Ishikawa (cell line): ENCODE measurements at regions not wholly inside any gene's neighbourhood (a gene's known extent, or its start where the extent isn't known, plus 50 kb on each side); places are given as distances from the start of the nearest gene placed in this dataset.

Experiments used
- CEBPB ChIP-seq: IDR thresholded peaks from 2 replicates; pipeline ENCODE4 v1.6.1; 2012
- EP300 ChIP-seq: IDR thresholded peaks from 2 replicates; pipeline ENCODE4 v1.6.1; 2012; ENCODE audit warnings: borderline replicate concordance
- NFIC ChIP-seq: IDR thresholded peaks from 2 replicates; pipeline ENCODE4 v1.6.1; 2012
- RAD21 ChIP-seq: IDR thresholded peaks from 2 replicates; pipeline ENCODE4 v1.6.1; 2012; ENCODE audit warnings: low read depth
- REST ChIP-seq: IDR thresholded peaks from 2 replicates; pipeline ENCODE4 v1.6.1; 2012; ENCODE audit warnings: low read depth, mild to moderate bottlenecking
- TAF1 ChIP-seq: IDR thresholded peaks from 2 replicates; pipeline ENCODE4 v1.6.1; 2012; ENCODE audit warnings: low read depth, mild to moderate bottlenecking
- USF1 ChIP-seq: IDR thresholded peaks from 2 replicates; pipeline ENCODE4 v1.6.1; 2012
- YY1 ChIP-seq: IDR thresholded peaks from 2 replicates; pipeline ENCODE4 v1.6.1; 2012; ENCODE audit warnings: low read depth

- no peak for TF ChIP-seq YY1
- TF ChIP-seq TAF1, result no peak
- no peak for TF ChIP-seq RAD21
- no peak for TF ChIP-seq USF1
- TF ChIP-seq CEBPB, result no peak
- TF ChIP-seq REST, result no peak
- no peak for TF ChIP-seq NFIC
- TF ChIP-seq EP300, result no peak
These were observed 950.2 kb upstream of the TENM3 start for GRCh38 chr4:181293014-181293413.
